A549 (cell line): ENCODE measurements at regions not wholly inside any gene's neighbourhood (a gene's known extent, or its start where the extent isn't known, plus 50 kb on each side); places are given as distances from the start of the nearest gene placed in this dataset.

Experiments
- CTCF ChIP-seq: fragments of >200 bp; sonication (Bioruptor Twin); formaldehyde crosslinking; IDR thresholded peaks from 3 replicates; pipeline ENCODE4 v1.5.1; 2016
- KDM5A ChIP-seq: fragments of 200-600 bp; sonication (generic); IDR thresholded peaks from 2 replicates; pipeline ENCODE4 v1.6.1; 2016; ENCODE audit warnings: antibody characterized with exemption, mild to moderate bottlenecking

- TF ChIP-seq KDM5A, result no peak
- no peak for TF ChIP-seq CTCF
These were observed 173.6 kb downstream of the GADD45G start for GRCh38 chr9:89778100-89779090.
